ENCODE measurements at regions not wholly inside any gene's neighbourhood (a gene's known extent, or its start where the extent isn't known, plus 50 kb on each side); places are given as distances from the start of the nearest gene placed in this dataset.

- ATAC-seq (ENCODE audit: poor library complexity): peak; percentile 20
- no peak for DNase-seq
- intact Hi-C loops (cut with DNase I): no loop called here
Observed at GRCh38 chr20:12306107-12306506, 388.4 kb downstream of the BTBD3 start.

- intact Hi-C loops (cut with DNase I): no loop called here
- DNase-seq: no peak
- peak; percentile 43 for ATAC-seq (ENCODE audit: poor library complexity)
Observed at GRCh38 chr20:12311094-12311865, 393.6 kb downstream of the BTBD3 start.

GRCh38 chr20:12315652-12316051 lies 398.0 kb downstream of the BTBD3 start:
- ATAC-seq (ENCODE audit: poor library complexity) (no peak), DNase-seq (no peak)
- intact Hi-C loops (cut with DNase I): no loop called here

GRCh38 chr20:12316794-12317193 lies 399.1 kb downstream of the BTBD3 start:
- no peak for ATAC-seq (ENCODE audit: poor library complexity)
- DNase-seq: no peak
- intact Hi-C loops (cut with DNase I): no loop called here

- DNase-seq (no peak), ATAC-seq (ENCODE audit: poor library complexity) (no peak)
- intact Hi-C loops (cut with DNase I): no loop called here
Observed at GRCh38 chr20:12317433-12317832, 399.7 kb downstream of the BTBD3 start.

- DNase-seq (no peak), ATAC-seq (ENCODE audit: poor library complexity) (no peak)
- intact Hi-C loops (cut with DNase I): no loop called here
Observed at GRCh38 chr20:12318043-12318442, 400.4 kb downstream of the BTBD3 start.

- ATAC-seq (ENCODE audit: poor library complexity) (no peak), DNase-seq (no peak)
- intact Hi-C loops (cut with DNase I): no loop called here
Observed at GRCh38 chr20:12321736-12322135, 404.0 kb downstream of the BTBD3 start.

- ATAC-seq (ENCODE audit: poor library complexity) (no peak), DNase-seq (no peak)
- intact Hi-C loops (cut with DNase I): no loop called here
Observed at GRCh38 chr20:12327205-12327604, 409.5 kb downstream of the BTBD3 start.

- ATAC-seq (ENCODE audit: poor library complexity) (no peak), DNase-seq (no peak)
- intact Hi-C loops (cut with DNase I): no loop called here
Observed at GRCh38 chr20:12331236-12331635, 413.5 kb downstream of the BTBD3 start.

- intact Hi-C loops (cut with DNase I): no loop called here
- ATAC-seq (ENCODE audit: poor library complexity): no peak
Observed at GRCh38 chr20:12337601-12338000, 419.9 kb downstream of the BTBD3 start.

GRCh38 chr20:12345978-12346377 lies 428.3 kb downstream of the BTBD3 start:
- intact Hi-C loops (cut with DNase I): no loop called here
- DNase-seq (no peak), ATAC-seq (ENCODE audit: poor library complexity) (no peak)

More at GRCh38 chr20:12337601-12338000, 419.9 kb downstream of the BTBD3 start:
- DNase-seq: no peak

GRCh38 chr20:12353842-12354241 lies 436.1 kb downstream of the BTBD3 start:
- no peak for DNase-seq
- ATAC-seq (ENCODE audit: poor library complexity): no peak
- intact Hi-C loops (cut with DNase I): no loop called here

GRCh38 chr20:12354725-12355124 lies 437.0 kb downstream of the BTBD3 start:
- intact Hi-C loops (cut with DNase I): no loop called here
- DNase-seq: no peak
- no peak for ATAC-seq (ENCODE audit: poor library complexity)

- ATAC-seq (ENCODE audit: poor library complexity) (no peak), DNase-seq (no peak)
- intact Hi-C loops (cut with DNase I): no loop called here
Observed at GRCh38 chr20:12355185-12355584, 437.5 kb downstream of the BTBD3 start.

- intact Hi-C loops (cut with DNase I): no loop called here
- ATAC-seq (ENCODE audit: poor library complexity): no peak
- no peak for DNase-seq
Observed at GRCh38 chr20:12358006-12358654, 440.4 kb downstream of the BTBD3 start.

GRCh38 chr20:12358655-12359009 lies 440.9 kb downstream of the BTBD3 start:
- no peak for ATAC-seq (ENCODE audit: poor library complexity)
- no peak for DNase-seq
- intact Hi-C loops (cut with DNase I): no loop called here

GRCh38 chr20:12371990-12372389 lies 454.3 kb downstream of the BTBD3 start:
- DNase-seq: no peak
- ATAC-seq (ENCODE audit: poor library complexity): no peak
- intact Hi-C loops (cut with DNase I): no loop called here

GRCh38 chr20:12372557-12372956 lies 454.9 kb downstream of the BTBD3 start:
- intact Hi-C loops (cut with DNase I): no loop called here
- DNase-seq (no peak), ATAC-seq (ENCODE audit: poor library complexity) (no peak)

GRCh38 chr20:12375967-12376366 lies 458.3 kb downstream of the BTBD3 start:
- ATAC-seq (ENCODE audit: poor library complexity): no peak
- intact Hi-C loops (cut with DNase I): no loop called here
- DNase-seq: no peak

GRCh38 chr20:12383821-12384220 lies 466.1 kb downstream of the BTBD3 start:
- intact Hi-C loops (cut with DNase I): no loop called here
- peak; percentile 38 for ATAC-seq (ENCODE audit: poor library complexity)

GRCh38 chr20:12386821-12387220 lies 469.1 kb downstream of the BTBD3 start:
- DNase-seq: no peak

More at GRCh38 chr20:12383821-12384220, 466.1 kb downstream of the BTBD3 start:
- no peak for DNase-seq

More at GRCh38 chr20:12386821-12387220, 469.1 kb downstream of the BTBD3 start:
- intact Hi-C loops (cut with DNase I): no loop called here
- ATAC-seq (ENCODE audit: poor library complexity): no peak
